Gastrocnemius medialis (tissue), 4 donors: ENCODE measurements at regions not wholly inside any gene's neighbourhood (a gene's known extent, or its start where the extent isn't known, plus 50 kb on each side); places are given as distances from the start of the nearest gene placed in this dataset.

Source experiments
- ATAC-seq, 2 donors: fragments of 150-250 bp; one replicate each; pipeline ENCODE4 v1.9.1; 2016
- DNase-seq, 2 donors: peaks; one replicate each; pipeline ENCODE4 v3.0.0-alpha.2; 2019
- H3K27ac ChIP-seq, 4 donors: fragments of 200-600 bp; sonication (generic); 1 replicate in 1 of 4; 2 replicates in 3 of 4; pipeline ENCODE4 v1.5.1; 2016 to 2018; ENCODE audit warnings: mild to moderate bottlenecking in 2 of 4, moderate library complexity in 1 of 4
- H3K27me3 ChIP-seq, 3 donors: fragments of 200-600 bp; sonication (generic) in 2 of 3; 1 replicate in 1 of 3; 2 replicates in 2 of 3; pipeline versions ENCODE4 v1.5.1 to v1.6.0; 2016 to 2019; ENCODE audit warnings: mild to moderate bottlenecking in 1 of 3, moderate library complexity in 1 of 3
- H3K36me3 ChIP-seq, 2 donors: fragments of 200-600 bp; sonication (generic) in 1 of 2; one replicate each; pipeline ENCODE4 v1.5.1; 2017 to 2018
- H3K4me1 ChIP-seq, 2 donors: fragments of 200-600 bp; sonication (generic) in 1 of 2; one replicate each; pipeline ENCODE4 v1.5.1; 2016 to 2017; ENCODE audit warnings: mild to moderate bottlenecking in 2 of 2
- H3K4me3 ChIP-seq, 4 donors: fragments of 200-600 bp; sonication (generic) in 3 of 4; 1 replicate in 1 of 4; 2 replicates in 3 of 4; pipeline ENCODE4 v1.5.1; 2016 to 2019; ENCODE audit warnings: mild to moderate bottlenecking in 2 of 4
- H3K9me3 ChIP-seq, 3 donors: fragments of 200-600 bp; sonication (generic) in 2 of 3; 1 replicate in 1 of 3; 2 replicates in 2 of 3; pipeline ENCODE4 v1.5.1; 2016 to 2019
- CTCF ChIP-seq, 5 experiments: fragments of 450-650 bp in 3 of 5; fragments of 200-600 bp in 2 of 5; sonication (generic) in 2 of 5; IDR thresholded peaks in 4 of 5; conservative IDR thresholded peaks in 1 of 5; 1 replicate in 4 of 5; 2 replicates in 1 of 5; pipeline ENCODE4 v1.5.1; 2016 to 2019; ENCODE audit warnings: antibody characterized with exemption in 5 of 5, mild to moderate bottlenecking in 3 of 5, moderate library complexity in 3 of 5
- POLR2A ChIP-seq, 2 donors: fragments of 450-650 bp; IDR thresholded peaks; one replicate each; pipeline ENCODE4 v1.6.1; 2017; ENCODE audit warnings: antibody characterized with exemption in 2 of 2, mild to moderate bottlenecking in 2 of 2, moderate library complexity in 2 of 2
- in situ Hi-C, 4 donors: fragments of 200-750 bp; cut with MboI; loops; one replicate each; pipeline versions ENCODE4 v1.15.0 to v1.8.0; 2017; ENCODE audit warnings: low sequenced_read_pairs in 4 of 4
- intact Hi-C: fragments of 100-400 bp; cut with DNase I; formaldehyde crosslinking; loops from one replicate; pipeline ENCODE4 v1.15.1; 2023; ENCODE audit warnings: low total_unique reads

GRCh38 chr10:28838908-28839307 is 161.6 kb downstream of the BAMBI start:
- no peaks in the 10 kb centered on the region for H3K27me3 ChIP-seq
- DNase-seq (no peak), ATAC-seq (no peak)
- H3K36me3 ChIP-seq = no peaks in the 10 kb centered on the region
- no peak overlapping the region for H3K4me3 ChIP-seq
- peaks cover 27 to 30% of the 10 kb centered on the region in 2 donors for H3K4me1 ChIP-seq
- peak overlapping the region in 3 of 4 donors; percentile 68 to 74 (median 72) for H3K27ac ChIP-seq
- in situ Hi-C loops = no loop called here
- TF ChIP-seq CTCF (IDR thresholded peaks at IDR 0.05 in 4 of 5, conservative IDR thresholded peaks at IDR 0.05 in 1 of 5) (no peak), POLR2A (IDR thresholded peaks at IDR 0.05) (no peak)
- H3K9me3 ChIP-seq = no peaks in the 10 kb centered on the region
- intact Hi-C loops = no loop called here

GRCh38 chr10:28839600-28840007 is 162.3 kb downstream of the BAMBI start:
- intact Hi-C loops = no loop called here
- H3K4me1 ChIP-seq = peaks cover 27 to 30% of the 10 kb centered on the region in 2 donors
- H3K36me3 ChIP-seq = no peaks in the 10 kb centered on the region
- H3K27me3 ChIP-seq = no peaks in the 10 kb centered on the region
- in situ Hi-C loops = no loop called here
- peak overlapping the region; percentile 29 to 74 (median 70) for H3K27ac ChIP-seq
- no peak for TF ChIP-seq POLR2A (IDR thresholded peaks at IDR 0.05)
- no peak for TF ChIP-seq CTCF (IDR thresholded peaks at IDR 0.05 in 4 of 5, conservative IDR thresholded peaks at IDR 0.05 in 1 of 5)
- no peaks in the 10 kb centered on the region for H3K9me3 ChIP-seq
- peak overlapping the region in 2 of 4 donors; percentile 12 to 15 for H3K4me3 ChIP-seq
- ATAC-seq (peak; percentile 49 to 70), DNase-seq (peak; percentile 15 to 24)

- in situ Hi-C loops = no loop called here
- DNase-seq = no peak
- Histone ChIP-seq H3K27me3 (no peaks in the 10 kb centered on the region), H3K9me3 (no peaks in the 10 kb centered on the region), H3K4me3 (no peak overlapping the region), H3K4me1 (peaks cover 27 to 30% of the 10 kb centered on the region in 2 donors), H3K27ac (peak overlapping the region; percentile 29 to 74 (median 70)), H3K36me3 (no peaks in the 10 kb centered on the region)
- intact Hi-C loops = no loop called here
- TF ChIP-seq POLR2A (IDR thresholded peaks at IDR 0.05) (no peak), CTCF (IDR thresholded peaks at IDR 0.05 in 4 of 5, conservative IDR thresholded peaks at IDR 0.05 in 1 of 5) (no peak)
- no peak for ATAC-seq
Measured at GRCh38 chr10:28840202-28840601, 162.9 kb downstream of the BAMBI start.

- no peak overlapping the region for H3K4me3 ChIP-seq
- intact Hi-C loops = no loop called here
Measured at GRCh38 chr10:28840971-28841370, 163.7 kb downstream of the BAMBI start.

More at GRCh38 chr10:28840971-28841370, 163.7 kb downstream of the BAMBI start:
- TF ChIP-seq CTCF (IDR thresholded peaks at IDR 0.05 in 4 of 5, conservative IDR thresholded peaks at IDR 0.05 in 1 of 5) (no peak), POLR2A (IDR thresholded peaks at IDR 0.05) (no peak)
- DNase-seq (no peak), ATAC-seq (no peak)
- no peaks in the 10 kb centered on the region for H3K9me3 ChIP-seq
- in situ Hi-C loops = no loop called here
- no peaks in the 10 kb centered on the region for H3K27me3 ChIP-seq
- H3K36me3 ChIP-seq = no peaks in the 10 kb centered on the region
- H3K4me1 ChIP-seq = peaks cover 27 to 30% of the 10 kb centered on the region in 2 donors
- peak overlapping the region; percentile 68 to 82 (median 78) for H3K27ac ChIP-seq
